Loucy (cell line): ENCODE measurements at regions not wholly inside any gene's neighbourhood (a gene's known extent, or its start where the extent isn't known, plus 50 kb on each side); places are given as distances from the start of the nearest gene placed in this dataset.

Source experiments
- H2AFZ ChIP-seq: fragments of 200-600 bp; sonication (generic); 2 replicates; pipeline ENCODE4 v1.6.0; 2016; ENCODE audit warnings: antibody characterized with exemption, mild to moderate bottlenecking, low read length, moderate library complexity
- H3F3A ChIP-seq: fragments of 200-600 bp; 2 replicates; pipeline ENCODE4 v1.6.0; 2016; ENCODE audit warnings: antibody characterized with exemption, low read depth, mild to moderate bottlenecking
- H3K27me3 ChIP-seq: fragments of 200-600 bp; sonication (generic); 2 replicates; pipeline ENCODE4 v1.6.1; 2014; ENCODE audit warnings: low read length, mild to moderate bottlenecking; ENCODE audit not compliant: insufficient read depth, poor library complexity, severe bottlenecking
- H3K36me3 ChIP-seq: fragments of 200-600 bp; sonication (generic); 2 replicates; pipeline ENCODE4 v1.6.1; 2016; ENCODE audit warnings: low read length; ENCODE audit not compliant: insufficient read depth
- H3K4me1 ChIP-seq: fragments of 200-600 bp; sonication (generic); 2 replicates; pipeline ENCODE4 v1.5.1; 2014; ENCODE audit warnings: low read length, mild to moderate bottlenecking; ENCODE audit not compliant: insufficient read depth, poor library complexity, severe bottlenecking
- H3K4me2 ChIP-seq: fragments of 200-600 bp; sonication (generic); 2 replicates; pipeline ENCODE4 v1.6.0; 2014; ENCODE audit warnings: antibody characterized with exemption, low read length, low read depth, mild to moderate bottlenecking; ENCODE audit not compliant: poor library complexity, severe bottlenecking
- H3K4me3 ChIP-seq: fragments of 200-600 bp; sonication (generic); 2 replicates; pipeline ENCODE4 v1.5.1; 2014; ENCODE audit warnings: low read length, mild to moderate bottlenecking, mixed read lengths; ENCODE audit not compliant: poor library complexity, severe bottlenecking
- H3K79me2 ChIP-seq: fragments of 200-600 bp; sonication (generic); 2 replicates; pipeline ENCODE4 v1.6.1; 2014; ENCODE audit warnings: low read length; ENCODE audit not compliant: insufficient read depth
- H3K9ac ChIP-seq: fragments of 200-600 bp; sonication (generic); 2 replicates; pipeline ENCODE4 v1.6.0; 2014; ENCODE audit warnings: mild to moderate bottlenecking, low read depth, low read length, moderate library complexity; ENCODE audit not compliant: poor library complexity, severe bottlenecking
- H3K9me2 ChIP-seq: fragments of 200-600 bp; sonication (generic); replicated peaks from 2 replicates; pipeline ENCODE4 v1.6.1; 2016; ENCODE audit warnings: low read depth, low read length, mixed read lengths
- H3K9me3 ChIP-seq: fragments of 200-600 bp; sonication (generic); 2 replicates; pipeline ENCODE4 v1.6.1; 2014; ENCODE audit warnings: mild to moderate bottlenecking, antibody characterized with exemption, low read length, low read depth; ENCODE audit not compliant: insufficient read depth
- H4K20me1 ChIP-seq: fragments of 200-600 bp; sonication (generic); 2 replicates; pipeline ENCODE4 v1.6.0; 2014; ENCODE audit warnings: antibody characterized with exemption, low read length, mild to moderate bottlenecking; ENCODE audit not compliant: insufficient read depth, poor library complexity, severe bottlenecking
- EZH2phosphoT487 ChIP-seq: fragments of 200-600 bp; IDR thresholded peaks from 2 replicates; pipeline ENCODE4 v1.6.1; 2018; ENCODE audit warnings: antibody characterized with exemption, mild to moderate bottlenecking, moderate library complexity, borderline replicate concordance
- TF ChIP-seq, protein P1 (sequence below): fragments of 200-600 bp; sonication (generic); conservative IDR thresholded peaks from 2 replicates; pipeline ENCODE4 v1.5.1; 2014; ENCODE audit warnings: mild to moderate bottlenecking, antibody characterized with exemption, low read length

- no peaks in the 10 kb centered on the region for H4K20me1 ChIP-seq
- no peak overlapping the region for H3K4me3 ChIP-seq
- H3F3A ChIP-seq, result no peaks in the 10 kb centered on the region
- no peak overlapping the region for H3K4me2 ChIP-seq
- H3K79me2 ChIP-seq, result no peaks in the 10 kb centered on the region
- no peaks in the 10 kb centered on the region for H3K9me2 ChIP-seq
- H3K36me3 ChIP-seq, result no peaks in the 10 kb centered on the region
- no peaks in the 10 kb centered on the region for H3K4me1 ChIP-seq
- H2AFZ ChIP-seq, result no peak overlapping the region
- no peak overlapping the region for H3K9ac ChIP-seq
- H3K9me3 ChIP-seq, result no peaks in the 10 kb centered on the region
- H3K27me3 ChIP-seq, result no peaks in the 10 kb centered on the region
- TF ChIP-seq EZH2phosphoT487, result no peak
- TF ChIP-seq, protein P1, sequence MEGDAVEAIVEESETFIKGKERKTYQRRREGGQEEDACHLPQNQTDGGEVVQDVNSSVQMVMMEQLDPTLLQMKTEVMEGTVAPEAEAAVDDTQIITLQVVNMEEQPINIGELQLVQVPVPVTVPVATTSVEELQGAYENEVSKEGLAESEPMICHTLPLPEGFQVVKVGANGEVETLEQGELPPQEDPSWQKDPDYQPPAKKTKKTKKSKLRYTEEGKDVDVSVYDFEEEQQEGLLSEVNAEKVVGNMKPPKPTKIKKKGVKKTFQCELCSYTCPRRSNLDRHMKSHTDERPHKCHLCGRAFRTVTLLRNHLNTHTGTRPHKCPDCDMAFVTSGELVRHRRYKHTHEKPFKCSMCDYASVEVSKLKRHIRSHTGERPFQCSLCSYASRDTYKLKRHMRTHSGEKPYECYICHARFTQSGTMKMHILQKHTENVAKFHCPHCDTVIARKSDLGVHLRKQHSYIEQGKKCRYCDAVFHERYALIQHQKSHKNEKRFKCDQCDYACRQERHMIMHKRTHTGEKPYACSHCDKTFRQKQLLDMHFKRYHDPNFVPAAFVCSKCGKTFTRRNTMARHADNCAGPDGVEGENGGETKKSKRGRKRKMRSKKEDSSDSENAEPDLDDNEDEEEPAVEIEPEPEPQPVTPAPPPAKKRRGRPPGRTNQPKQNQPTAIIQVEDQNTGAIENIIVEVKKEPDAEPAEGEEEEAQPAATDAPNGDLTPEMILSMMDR, result no peak
Observed at GRCh38 chr12:124207049-124207448, 87.8 kb upstream of the RFLNA start.

DNA sequence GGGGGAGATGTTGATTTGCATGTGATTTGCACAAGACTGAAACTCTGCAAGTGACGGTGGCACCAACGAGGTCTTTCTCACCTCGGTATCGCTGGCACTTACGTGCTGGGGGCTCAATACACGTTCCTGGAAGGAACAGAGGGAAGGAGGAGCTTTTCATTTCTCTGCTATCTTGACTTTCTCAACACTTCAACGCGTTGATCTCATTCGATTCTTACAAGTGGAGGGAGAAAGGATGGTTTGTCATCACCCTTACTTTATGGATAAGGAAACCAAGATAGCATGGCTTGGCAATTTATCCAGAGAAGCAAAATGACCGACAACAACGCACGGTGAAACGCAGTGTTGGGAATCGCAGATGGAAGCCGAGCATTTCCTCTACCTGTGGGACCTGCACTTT is 87.3 kb upstream of the RFLNA start:
- H3K36me3 ChIP-seq, result no peaks in the 10 kb centered on the region
- H3K9me3 ChIP-seq, result no peaks in the 10 kb centered on the region
- H2AFZ ChIP-seq, result no peak overlapping the region
- no peaks in the 10 kb centered on the region for H3K9me2 ChIP-seq
- no peaks in the 10 kb centered on the region for H3K4me1 ChIP-seq
- H3K9ac ChIP-seq, result no peak overlapping the region
- no peaks in the 10 kb centered on the region for H3F3A ChIP-seq
- no peak overlapping the region for H3K4me2 ChIP-seq
- no peaks in the 10 kb centered on the region for H3K27me3 ChIP-seq
- TF ChIP-seq, protein P1, result no peak
- no peak for TF ChIP-seq EZH2phosphoT487
- no peak overlapping the region for H3K4me3 ChIP-seq
- H3K79me2 ChIP-seq, result no peaks in the 10 kb centered on the region
- H4K20me1 ChIP-seq, result no peaks in the 10 kb centered on the region

DNA sequence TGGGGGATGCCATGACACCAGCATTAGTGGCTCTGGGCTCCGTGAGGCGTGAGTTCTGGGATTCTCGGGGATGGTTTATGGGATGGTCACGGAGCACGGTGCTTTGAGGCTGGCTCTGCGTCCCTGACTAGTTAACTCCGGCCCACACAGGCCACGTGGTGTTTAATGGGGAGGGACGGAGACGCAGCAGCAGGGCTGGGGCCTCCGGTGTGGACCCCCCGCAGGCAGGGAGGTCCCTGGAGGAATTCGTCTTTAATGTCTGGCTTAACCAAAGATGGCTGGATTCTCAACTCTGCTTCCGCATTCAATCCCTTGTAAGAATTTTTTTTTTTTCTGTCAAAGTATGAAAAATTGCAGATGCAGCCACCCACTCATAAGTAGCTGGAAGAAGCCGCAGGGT is 86.4 kb upstream of the RFLNA start:
- no peaks in the 10 kb centered on the region for H3K36me3 ChIP-seq
- no peaks in the 10 kb centered on the region for H3K9me3 ChIP-seq
- H3K27me3 ChIP-seq, result no peaks in the 10 kb centered on the region
- H3K4me3 ChIP-seq, result no peak overlapping the region
- no peak overlapping the region for H3K9ac ChIP-seq
- no peak for TF ChIP-seq EZH2phosphoT487
- TF ChIP-seq, protein P1, result no peak
- H3K79me2 ChIP-seq, result no peaks in the 10 kb centered on the region
- no peak overlapping the region for H2AFZ ChIP-seq
- H3K4me2 ChIP-seq, result no peak overlapping the region
- no peaks in the 10 kb centered on the region for H3K4me1 ChIP-seq
- H4K20me1 ChIP-seq, result no peaks in the 10 kb centered on the region
- H3F3A ChIP-seq, result no peaks in the 10 kb centered on the region
- no peaks in the 10 kb centered on the region for H3K9me2 ChIP-seq
